CD4-positive, alpha-beta T cell treated with Interleukin-4 for 1 hour (primary cell): ENCODE measurements at regions not wholly inside any gene's neighbourhood (a gene's known extent, or its start where the extent isn't known, plus 50 kb on each side); places are given as distances from the start of the nearest gene placed in this dataset.
"Not testable (repeated sequence)": the region's sequence is repeated elsewhere in the genome, so short reads cannot be mapped to it uniquely, and the experiment has no call there.

Experiments used
- DNase-seq, 2 donors: peaks; one replicate each; pipeline ENCODE4 v3.0.0-alpha.2; 2020 to 2022

- no peak for DNase-seq
These were observed 336.7 kb downstream of the GJA1 start for GRCh38 chr6:121771937-121772720.

- DNase-seq = no peak
These were observed 340.6 kb downstream of the GJA1 start for GRCh38 chr6:121776054-121776453.

- no peak for DNase-seq
These were observed 345.2 kb downstream of the GJA1 start for GRCh38 chr6:121780325-121781321.

GRCh38 chr6:121791396-121792315, 356.2 kb downstream of the GJA1 start:
- no peak for DNase-seq

- DNase-seq = no peak
These were observed 359.2 kb downstream of the GJA1 start for GRCh38 chr6:121794630-121795029.

- not testable (repeated sequence) for DNase-seq
These were observed 362.2 kb downstream of the GJA1 start for GRCh38 chr6:121797598-121797997.

- not testable (repeated sequence) for DNase-seq
These were observed 362.7 kb downstream of the GJA1 start for GRCh38 chr6:121798126-121798525.

GRCh38 chr6:121799574-121799973, 364.1 kb downstream of the GJA1 start:
- DNase-seq = no peak

GRCh38 chr6:121800047-121800446, 364.6 kb downstream of the GJA1 start:
- no peak for DNase-seq

- no peak for DNase-seq
These were observed 370.7 kb downstream of the GJA1 start for GRCh38 chr6:121806116-121806515.

- DNase-seq = no peak
These were observed 373.8 kb downstream of the GJA1 start for GRCh38 chr6:121809211-121809610.

- no peak for DNase-seq
These were observed 374.9 kb downstream of the GJA1 start for GRCh38 chr6:121810158-121811032.

GRCh38 chr6:121811106-121811505, 375.7 kb downstream of the GJA1 start:
- DNase-seq = no peak

GRCh38 chr6:121816361-121816760, 380.9 kb downstream of the GJA1 start:
- DNase-seq = no peak

GRCh38 chr6:121816906-121817540, 381.6 kb downstream of the GJA1 start:
- DNase-seq = no peak

- DNase-seq = no peak
These were observed 388.0 kb downstream of the GJA1 start for GRCh38 chr6:121823437-121823851.

- no peak for DNase-seq
These were observed 390.8 kb downstream of the GJA1 start for GRCh38 chr6:121826156-121826810.

GRCh38 chr6:121828146-121828886, 392.9 kb downstream of the GJA1 start:
- no peak for DNase-seq

- DNase-seq = no peak
These were observed 395.3 kb downstream of the GJA1 start for GRCh38 chr6:121830736-121831135.

GRCh38 chr6:121835662-121836061, 400.2 kb downstream of the GJA1 start:
- DNase-seq = no peak
